Tibial artery (tissue), 4 donors: ENCODE measurements at regions not wholly inside any gene's neighbourhood (a gene's known extent, or its start where the extent isn't known, plus 50 kb on each side); places are given as distances from the start of the nearest gene placed in this dataset.

Experiments used
- DNase-seq, 2 donors: peaks; one replicate each; pipeline ENCODE4 v3.0.0-alpha.2; 2019
- H3K27ac ChIP-seq, 2 donors: fragments of 200-600 bp; sonication (generic) in 1 of 2; 1 replicate in 1 of 2; 2 replicates in 1 of 2; pipeline ENCODE4 v1.5.1; 2018 to 2019; ENCODE audit warnings: mild to moderate bottlenecking in 1 of 2
- H3K27me3 ChIP-seq, 2 donors: fragments of 200-600 bp; sonication (generic) in 1 of 2; one replicate each; pipeline versions ENCODE4 v1.5.1 to v1.6.0; 2016 to 2019
- H3K36me3 ChIP-seq, 3 donors: fragments of 200-600 bp; sonication (generic) in 2 of 3; one replicate each; pipeline ENCODE4 v1.5.1; 2016 to 2019; ENCODE audit warnings: mild to moderate bottlenecking in 2 of 3
- H3K4me1 ChIP-seq, 4 donors: fragments of 200-600 bp; sonication (generic) in 2 of 4; 1 replicate in 3 of 4; 2 replicates in 1 of 4; pipeline ENCODE4 v1.5.1; 2016 to 2019
- H3K4me3 ChIP-seq, 2 donors: fragments of 200-600 bp; sonication (generic) in 1 of 2; 1 replicate in 1 of 2; 2 replicates in 1 of 2; pipeline ENCODE4 v1.5.1; 2018 to 2019; ENCODE audit warnings: mild to moderate bottlenecking in 2 of 2
- H3K9me3 ChIP-seq, 3 donors: fragments of 200-600 bp; sonication (generic) in 1 of 3; one replicate each; pipeline ENCODE4 v1.5.1; 2016 to 2019
- CTCF ChIP-seq, 2 experiments: fragments of 200-600 bp in 1 of 2; fragments of 450-650 bp in 1 of 2; IDR thresholded peaks; one replicate each; pipeline ENCODE4 v1.5.1; 2017 to 2019; ENCODE audit warnings: antibody characterized with exemption in 2 of 2, mild to moderate bottlenecking in 1 of 2, moderate library complexity in 1 of 2
- intact Hi-C: fragments of 100-400 bp; cut with DNase I; formaldehyde crosslinking; loops from one replicate; pipeline ENCODE4 v1.15.0; 2023; ENCODE audit warnings: low total_unique reads

- no peaks in the 10 kb centered on the region for H3K9me3 ChIP-seq
- no peak overlapping the region for H3K27ac ChIP-seq
- DNase-seq = no peak
- TF ChIP-seq CTCF (IDR thresholded peaks at IDR 0.05) = no peak
- H3K36me3 ChIP-seq = no peaks in the 10 kb centered on the region
- H3K27me3 ChIP-seq = no peaks in the 10 kb centered on the region
- H3K4me1 ChIP-seq = no peaks in the 10 kb centered on the region
- no peak overlapping the region for H3K4me3 ChIP-seq
- intact Hi-C loops = no loop called here
Measured at GRCh38 chr3:110814170-110815007, 257.2 kb upstream of the NECTIN3 start.

DNA sequence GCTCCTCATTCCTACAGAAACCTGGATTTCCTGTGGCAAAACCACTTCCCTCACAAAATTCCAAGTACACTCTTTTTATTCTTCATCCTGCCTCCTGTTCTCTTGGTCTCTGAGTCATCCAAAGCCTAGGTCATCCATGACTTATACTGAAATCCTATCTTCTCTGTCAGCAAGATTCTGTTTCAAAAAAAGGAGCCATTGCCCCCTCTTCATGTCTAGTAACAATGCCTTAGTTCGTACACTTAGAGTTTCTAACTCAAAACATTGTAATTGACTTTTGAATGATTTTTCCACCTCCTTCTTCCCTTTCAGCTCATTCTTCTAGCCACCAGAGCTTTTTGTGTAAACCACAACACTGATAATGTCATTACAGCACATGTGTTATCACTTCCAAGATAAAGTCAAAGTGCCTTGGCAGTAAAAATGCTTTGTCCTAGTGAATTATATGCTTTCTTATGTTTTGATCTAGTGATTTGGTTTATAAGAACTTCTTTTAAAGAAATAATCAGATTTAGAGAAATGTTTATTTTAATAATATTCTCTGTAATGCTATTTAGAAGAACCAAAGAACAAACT is 256.5 kb upstream of the NECTIN3 start:
- Histone ChIP-seq H3K36me3 (no peaks in the 10 kb centered on the region), H3K9me3 (no peaks in the 10 kb centered on the region), H3K4me1 (no peaks in the 10 kb centered on the region), H3K4me3 (no peak overlapping the region), H3K27me3 (no peaks in the 10 kb centered on the region), H3K27ac (no peak overlapping the region)
- intact Hi-C loops = no loop called here
- TF ChIP-seq CTCF (IDR thresholded peaks at IDR 0.05) = no peak
- no peak for DNase-seq

GRCh38 chr3:110816008-110816407 is 255.6 kb upstream of the NECTIN3 start:
- H3K4me3 ChIP-seq = no peak overlapping the region
- TF ChIP-seq CTCF (IDR thresholded peaks at IDR 0.05) = no peak
- intact Hi-C loops = no loop called here
- no peaks in the 10 kb centered on the region for H3K36me3 ChIP-seq
- no peak overlapping the region for H3K27ac ChIP-seq
- DNase-seq = no peak
- no peaks in the 10 kb centered on the region for H3K9me3 ChIP-seq
- H3K27me3 ChIP-seq = no peaks in the 10 kb centered on the region
- H3K4me1 ChIP-seq = no peaks in the 10 kb centered on the region

DNA sequence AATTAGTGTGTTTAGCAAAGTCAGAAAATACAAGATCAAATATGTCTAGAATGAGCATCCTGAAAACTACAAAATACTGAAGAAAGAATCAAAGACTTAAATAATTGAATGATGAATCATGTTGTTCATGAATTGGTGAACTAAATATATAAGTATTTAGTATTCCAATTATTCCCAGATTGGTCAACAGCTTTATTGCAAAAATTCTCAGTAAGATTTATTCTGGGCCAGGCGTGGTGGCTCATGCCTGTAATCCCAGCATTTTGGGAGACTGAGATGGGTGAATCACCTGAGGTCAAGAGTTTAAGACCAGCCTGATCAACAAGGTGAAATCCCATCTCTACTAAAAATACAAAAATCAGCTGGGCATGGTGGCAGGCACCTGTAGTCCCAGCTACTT is 250.0 kb upstream of the NECTIN3 start:
- Histone ChIP-seq H3K27me3 (no peaks in the 10 kb centered on the region), H3K36me3 (no peaks in the 10 kb centered on the region), H3K4me1 (no peaks in the 10 kb centered on the region), H3K4me3 (no peak overlapping the region), H3K27ac (no peak overlapping the region), H3K9me3 (no peaks in the 10 kb centered on the region)
- TF ChIP-seq CTCF (IDR thresholded peaks at IDR 0.05) = no peak
- DNase-seq = no peak
- intact Hi-C loops = no loop called here

DNA sequence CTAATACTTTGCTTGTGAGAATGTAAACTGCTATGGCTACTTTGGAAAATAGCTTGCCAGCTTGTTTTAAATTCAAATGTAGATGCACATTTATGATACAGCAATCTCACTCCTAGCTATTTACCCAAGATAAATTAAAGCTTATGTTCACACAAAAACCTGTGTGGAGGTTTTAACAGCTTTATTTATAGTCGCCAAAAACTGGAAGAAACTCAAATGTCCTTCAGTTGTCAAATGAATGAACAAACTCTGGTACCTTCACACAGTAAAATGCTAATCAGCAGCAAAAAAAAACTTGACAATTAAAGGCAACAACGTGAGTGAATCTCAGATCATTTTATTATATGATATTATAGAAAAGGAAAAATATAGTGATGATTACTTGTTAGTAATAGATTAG is 248.6 kb upstream of the NECTIN3 start:
- Histone ChIP-seq H3K4me3 (no peak overlapping the region), H3K9me3 (no peaks in the 10 kb centered on the region), H3K27me3 (no peaks in the 10 kb centered on the region), H3K36me3 (no peaks in the 10 kb centered on the region), H3K27ac (no peak overlapping the region), H3K4me1 (no peaks in the 10 kb centered on the region)
- intact Hi-C loops = no loop called here
- TF ChIP-seq CTCF (IDR thresholded peaks at IDR 0.05) = no peak
- no peak for DNase-seq
